ENCODE measurements at regions not wholly inside any gene's neighbourhood (a gene's known extent, or its start where the extent isn't known, plus 50 kb on each side); places are given as distances from the start of the nearest gene placed in this dataset.
"Not testable (repeated sequence)": the region's sequence is repeated elsewhere in the genome, so short reads cannot be mapped to it uniquely, and the experiment has no call there.

DNA sequence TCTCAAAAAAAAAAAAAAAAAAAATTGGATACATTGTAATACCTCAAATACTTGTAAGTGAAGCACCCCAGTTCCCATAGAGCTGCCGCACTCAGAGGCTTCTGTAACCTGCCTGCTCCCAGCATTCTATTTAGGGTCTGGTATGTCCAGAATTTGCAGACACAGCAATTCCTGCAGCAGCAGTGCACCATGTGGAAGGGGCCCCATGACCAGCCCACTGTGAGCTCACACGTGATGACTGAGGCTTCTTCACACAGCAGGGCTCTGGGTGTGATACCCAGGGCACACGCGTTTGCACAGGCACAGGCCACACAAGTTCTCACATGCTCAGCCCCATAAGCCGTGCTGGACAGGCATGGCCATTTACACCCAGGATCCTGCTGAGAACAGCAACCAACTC lies 5481.5 kb upstream of the TPTE start:
- not testable (repeated sequence) for TF ChIP-seq POLR2A, POLR2AphosphoS5 (IDR thresholded peaks at IDR 0.05)
- TF ChIP-seq, protein P1, sequence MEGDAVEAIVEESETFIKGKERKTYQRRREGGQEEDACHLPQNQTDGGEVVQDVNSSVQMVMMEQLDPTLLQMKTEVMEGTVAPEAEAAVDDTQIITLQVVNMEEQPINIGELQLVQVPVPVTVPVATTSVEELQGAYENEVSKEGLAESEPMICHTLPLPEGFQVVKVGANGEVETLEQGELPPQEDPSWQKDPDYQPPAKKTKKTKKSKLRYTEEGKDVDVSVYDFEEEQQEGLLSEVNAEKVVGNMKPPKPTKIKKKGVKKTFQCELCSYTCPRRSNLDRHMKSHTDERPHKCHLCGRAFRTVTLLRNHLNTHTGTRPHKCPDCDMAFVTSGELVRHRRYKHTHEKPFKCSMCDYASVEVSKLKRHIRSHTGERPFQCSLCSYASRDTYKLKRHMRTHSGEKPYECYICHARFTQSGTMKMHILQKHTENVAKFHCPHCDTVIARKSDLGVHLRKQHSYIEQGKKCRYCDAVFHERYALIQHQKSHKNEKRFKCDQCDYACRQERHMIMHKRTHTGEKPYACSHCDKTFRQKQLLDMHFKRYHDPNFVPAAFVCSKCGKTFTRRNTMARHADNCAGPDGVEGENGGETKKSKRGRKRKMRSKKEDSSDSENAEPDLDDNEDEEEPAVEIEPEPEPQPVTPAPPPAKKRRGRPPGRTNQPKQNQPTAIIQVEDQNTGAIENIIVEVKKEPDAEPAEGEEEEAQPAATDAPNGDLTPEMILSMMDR (IDR thresholded peaks at IDR 0.05 in 8 of 11, conservative IDR thresholded peaks at IDR 0.05 in 3 of 11), result not testable (repeated sequence)

Data from spleen (tissue), 7 donors.